ENCODE measurements at regions not wholly inside any gene's neighbourhood (a gene's known extent, or its start where the extent isn't known, plus 50 kb on each side); places are given as distances from the start of the nearest gene placed in this dataset.

GRCh38 chr18:78531637-78532036 is 448.0 kb upstream of the SALL3 start:
- Histone ChIP-seq H3K9ac (ENCODE audit: control insufficient read depth, extremely low read depth, insufficient read depth, low read length) (no peak overlapping the region), H3K36me3 (ENCODE audit: control insufficient read depth in 2 of 2, extremely low read depth in 1 of 2, insufficient read depth in 2 of 2, low read length in 2 of 2) (no peaks in the 10 kb centered on the region), H3K27ac (ENCODE audit: control insufficient read depth, insufficient read depth, low read length) (no peak overlapping the region), H2AFZ (ENCODE audit: control insufficient read depth, low read length) (no peak overlapping the region), H3K4me1 (ENCODE audit: control insufficient read depth, extremely low read depth, insufficient read depth, low read length) (no peaks in the 10 kb centered on the region), H4K20me1 (ENCODE audit: control insufficient read depth, extremely low read depth, insufficient read depth, low read length) (no peaks in the 10 kb centered on the region), H3K4me2 (ENCODE audit: control insufficient read depth, extremely low read depth, insufficient read depth, low read depth, low read length) (no peak overlapping the region), H3K9me3 (ENCODE audit: control insufficient read depth, low read depth, low read length) (no peaks in the 10 kb centered on the region), H3K9me1 (ENCODE audit: control insufficient read depth, extremely low read depth, insufficient read depth, low read length) (no peaks in the 10 kb centered on the region), H3K4me3 (ENCODE audit: control insufficient read depth in 2 of 3, extremely low read depth in 1 of 3, insufficient read depth in 2 of 3, low read depth in 1 of 3, low read length in 3 of 3) (no peak overlapping the region), H3K27me3 (ENCODE audit: control insufficient read depth, extremely low read depth, insufficient read depth, low read length) (no peaks in the 10 kb centered on the region), H3K79me2 (ENCODE audit: control insufficient read depth, insufficient read depth, low read length) (no peaks in the 10 kb centered on the region)
- FAIRE-seq (no peak), DNase-seq (ENCODE audit: low read depth, low spot score) (no peak)
- dilution Hi-C loops (cut with MboI; ENCODE audit: extremely low pct_ligation_motif_present, low sequenced_read_pairs): no loop called here
- TF ChIP-seq, protein P1, sequence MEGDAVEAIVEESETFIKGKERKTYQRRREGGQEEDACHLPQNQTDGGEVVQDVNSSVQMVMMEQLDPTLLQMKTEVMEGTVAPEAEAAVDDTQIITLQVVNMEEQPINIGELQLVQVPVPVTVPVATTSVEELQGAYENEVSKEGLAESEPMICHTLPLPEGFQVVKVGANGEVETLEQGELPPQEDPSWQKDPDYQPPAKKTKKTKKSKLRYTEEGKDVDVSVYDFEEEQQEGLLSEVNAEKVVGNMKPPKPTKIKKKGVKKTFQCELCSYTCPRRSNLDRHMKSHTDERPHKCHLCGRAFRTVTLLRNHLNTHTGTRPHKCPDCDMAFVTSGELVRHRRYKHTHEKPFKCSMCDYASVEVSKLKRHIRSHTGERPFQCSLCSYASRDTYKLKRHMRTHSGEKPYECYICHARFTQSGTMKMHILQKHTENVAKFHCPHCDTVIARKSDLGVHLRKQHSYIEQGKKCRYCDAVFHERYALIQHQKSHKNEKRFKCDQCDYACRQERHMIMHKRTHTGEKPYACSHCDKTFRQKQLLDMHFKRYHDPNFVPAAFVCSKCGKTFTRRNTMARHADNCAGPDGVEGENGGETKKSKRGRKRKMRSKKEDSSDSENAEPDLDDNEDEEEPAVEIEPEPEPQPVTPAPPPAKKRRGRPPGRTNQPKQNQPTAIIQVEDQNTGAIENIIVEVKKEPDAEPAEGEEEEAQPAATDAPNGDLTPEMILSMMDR (optimal IDR thresholded peaks at IDR 0.05 in 1 of 3, IDR thresholded peaks at IDR 0.05 in 1 of 3, conservative IDR thresholded peaks at IDR 0.05 in 1 of 3; ENCODE audit: extremely low read depth in 1 of 3, insufficient read depth in 2 of 3, low read length in 3 of 3): no peak
- no peak for TF ChIP-seq EZH2 (IDR thresholded peaks at IDR 0.05; ENCODE audit: low read length)

- Histone ChIP-seq H3K79me2 (ENCODE audit: control insufficient read depth, insufficient read depth, low read length) (no peaks in the 10 kb centered on the region), H2AFZ (ENCODE audit: control insufficient read depth, low read length) (no peak overlapping the region), H3K4me3 (ENCODE audit: control insufficient read depth in 2 of 3, extremely low read depth in 1 of 3, insufficient read depth in 2 of 3, low read depth in 1 of 3, low read length in 3 of 3) (no peak overlapping the region), H3K9me3 (ENCODE audit: control insufficient read depth, low read depth, low read length) (peaks cover 4% of the 10 kb centered on the region), H3K27me3 (ENCODE audit: control insufficient read depth, extremely low read depth, insufficient read depth, low read length) (no peaks in the 10 kb centered on the region), H3K9me1 (ENCODE audit: control insufficient read depth, extremely low read depth, insufficient read depth, low read length) (no peaks in the 10 kb centered on the region), H4K20me1 (ENCODE audit: control insufficient read depth, extremely low read depth, insufficient read depth, low read length) (no peaks in the 10 kb centered on the region), H3K27ac (ENCODE audit: control insufficient read depth, insufficient read depth, low read length) (no peak overlapping the region), H3K9ac (ENCODE audit: control insufficient read depth, extremely low read depth, insufficient read depth, low read length) (no peak overlapping the region), H3K4me2 (ENCODE audit: control insufficient read depth, extremely low read depth, insufficient read depth, low read depth, low read length) (no peak overlapping the region), H3K4me1 (ENCODE audit: control insufficient read depth, extremely low read depth, insufficient read depth, low read length) (no peaks in the 10 kb centered on the region), H3K36me3 (ENCODE audit: control insufficient read depth in 2 of 2, extremely low read depth in 1 of 2, insufficient read depth in 2 of 2, low read length in 2 of 2) (no peaks in the 10 kb centered on the region)
- TF ChIP-seq, protein P1 (optimal IDR thresholded peaks at IDR 0.05 in 1 of 3, IDR thresholded peaks at IDR 0.05 in 1 of 3, conservative IDR thresholded peaks at IDR 0.05 in 1 of 3; ENCODE audit: extremely low read depth in 1 of 3, insufficient read depth in 2 of 3, low read length in 3 of 3): no peak
- no peak for TF ChIP-seq EZH2 (IDR thresholded peaks at IDR 0.05; ENCODE audit: low read length)
- dilution Hi-C loops (cut with MboI; ENCODE audit: extremely low pct_ligation_motif_present, low sequenced_read_pairs): no loop called here
- FAIRE-seq: no peak
- DNase-seq (ENCODE audit: low read depth, low spot score): no peak
These were observed 440.8 kb upstream of the SALL3 start for GRCh38 chr18:78538669-78539440.

Measured in keratinocyte (primary cell).